ENCODE measurements at regions not wholly inside any gene's neighbourhood (a gene's known extent, or its start where the extent isn't known, plus 50 kb on each side); places are given as distances from the start of the nearest gene placed in this dataset.

GRCh38 chr20:48181261-48181935 is 396.1 kb upstream of the SULF2 start:
- H3K27me3 Mint-ChIP-seq (ENCODE audit: insufficient read depth): no peaks in the 10 kb centered on the region
- no peak overlapping the region for H3K27ac ChIP-seq (ENCODE audit: low read depth, low read length)
- H3K9ac ChIP-seq (ENCODE audit: extremely low read depth, low read length, poor library complexity, severe bottlenecking): no peak overlapping the region
- peaks cover 18% of the 10 kb centered on the region for H3K9me3 Mint-ChIP-seq
- H3K4me3 ChIP-seq (ENCODE audit: low read length): no peak overlapping the region
- H3K4me1 Mint-ChIP-seq: peaks cover 15% of the 10 kb centered on the region
- no peak for TF ChIP-seq CTCF (conservative IDR thresholded peaks at IDR 0.05)
- H3K4me1 ChIP-seq (ENCODE audit: control insufficient read depth, insufficient read depth, low read length): peaks cover 4% of the 10 kb centered on the region
- no peaks in the 10 kb centered on the region for H3K36me3 Mint-ChIP-seq (ENCODE audit: low read depth)
- H3K9me3 ChIP-seq (ENCODE audit: control insufficient read depth, low read length): peaks cover 7% of the 10 kb centered on the region
- DNase-seq: no peak
- H3K36me3 ChIP-seq (ENCODE audit: control insufficient read depth, insufficient read depth, low read length): no peaks in the 10 kb centered on the region
- H3K4me3 Mint-ChIP-seq: no peak overlapping the region
- 79 to 85% methylated on average over 4 to 5 of the region's 6 CpGs for WGBS, 2 experiments (ENCODE audit: insufficient coverage in 1 of 2, insufficient read length in 1 of 2)
- H3K27me3 ChIP-seq (ENCODE audit: control insufficient read depth, insufficient read depth, low read length, poor library complexity, severe bottlenecking): no peaks in the 10 kb centered on the region
- H3K27ac Mint-ChIP-seq: no peak overlapping the region

- Mint-ChIP-seq H3K27ac (no peak overlapping the region), H3K4me1 (peaks cover 10% of the 10 kb centered on the region), H3K27me3 (ENCODE audit: insufficient read depth) (no peaks in the 10 kb centered on the region), H3K36me3 (ENCODE audit: low read depth) (no peaks in the 10 kb centered on the region), H3K9me3 (peaks cover 18% of the 10 kb centered on the region), H3K4me3 (no peak overlapping the region)
- 77 to 81% methylated on average over 3 of the region's 3 CpGs for WGBS, 2 experiments (ENCODE audit: insufficient coverage in 1 of 2, insufficient read length in 1 of 2)
- H3K9me3 ChIP-seq (ENCODE audit: control insufficient read depth, low read length): peaks cover 7% of the 10 kb centered on the region
- H3K27me3 ChIP-seq (ENCODE audit: control insufficient read depth, insufficient read depth, low read length, poor library complexity, severe bottlenecking): no peaks in the 10 kb centered on the region
- H3K9ac ChIP-seq (ENCODE audit: extremely low read depth, low read length, poor library complexity, severe bottlenecking): no peak overlapping the region
- H3K27ac ChIP-seq (ENCODE audit: low read depth, low read length): no peak overlapping the region
- H3K4me3 ChIP-seq (ENCODE audit: low read length): no peak overlapping the region
- no peak for TF ChIP-seq CTCF (conservative IDR thresholded peaks at IDR 0.05)
- no peaks in the 10 kb centered on the region for H3K4me1 ChIP-seq (ENCODE audit: control insufficient read depth, insufficient read depth, low read length)
- DNase-seq: no peak
- no peaks in the 10 kb centered on the region for H3K36me3 ChIP-seq (ENCODE audit: control insufficient read depth, insufficient read depth, low read length)
These were observed 395.3 kb upstream of the SULF2 start for GRCh38 chr20:48180618-48181017.

GRCh38 chr20:48180024-48180423 is 394.7 kb upstream of the SULF2 start:
- 77 to 97% methylated on average over 3 of the region's 3 CpGs for WGBS, 2 experiments (ENCODE audit: insufficient coverage in 1 of 2, insufficient read length in 1 of 2)
- no peak overlapping the region for H3K27ac ChIP-seq (ENCODE audit: low read depth, low read length)

More at GRCh38 chr20:48180024-48180423, 394.7 kb upstream of the SULF2 start:
- Mint-ChIP-seq H3K4me3 (no peak overlapping the region), H3K9me3 (peaks cover 18% of the 10 kb centered on the region), H3K27ac (no peak overlapping the region), H3K4me1 (peaks cover 10% of the 10 kb centered on the region), H3K36me3 (ENCODE audit: low read depth) (no peaks in the 10 kb centered on the region), H3K27me3 (ENCODE audit: insufficient read depth) (no peaks in the 10 kb centered on the region)
- no peaks in the 10 kb centered on the region for H3K27me3 ChIP-seq (ENCODE audit: control insufficient read depth, insufficient read depth, low read length, poor library complexity, severe bottlenecking)
- H3K4me3 ChIP-seq (ENCODE audit: low read length): no peak overlapping the region
- no peak for TF ChIP-seq CTCF (conservative IDR thresholded peaks at IDR 0.05)
- no peak for DNase-seq
- peaks cover 7% of the 10 kb centered on the region for H3K9me3 ChIP-seq (ENCODE audit: control insufficient read depth, low read length)
- no peaks in the 10 kb centered on the region for H3K36me3 ChIP-seq (ENCODE audit: control insufficient read depth, insufficient read depth, low read length)
- H3K4me1 ChIP-seq (ENCODE audit: control insufficient read depth, insufficient read depth, low read length): no peaks in the 10 kb centered on the region
- no peak overlapping the region for H3K9ac ChIP-seq (ENCODE audit: extremely low read depth, low read length, poor library complexity, severe bottlenecking)
